ENCODE measurements at regions not wholly inside any gene's neighbourhood (a gene's known extent, or its start where the extent isn't known, plus 50 kb on each side); places are given as distances from the start of the nearest gene placed in this dataset.

DNA sequence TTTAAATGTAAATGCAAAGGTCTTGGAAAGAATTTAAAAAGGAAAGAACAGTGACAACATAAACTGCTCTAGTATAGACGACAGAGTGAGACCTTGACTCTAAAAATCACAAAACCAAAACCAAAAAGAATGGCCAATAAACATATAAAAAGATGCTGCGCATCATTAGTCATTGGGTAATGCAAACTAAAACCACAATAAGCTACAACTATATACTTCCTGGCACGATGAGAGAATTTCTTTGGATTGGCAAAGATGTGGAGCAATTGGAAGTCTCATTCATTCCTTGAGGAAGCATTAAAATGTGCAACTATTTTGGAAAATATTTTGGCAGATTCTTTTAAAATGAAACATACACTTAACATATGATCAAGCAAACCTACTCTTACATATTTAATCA lies 98.7 kb upstream of the ZPLD1 start:
- no peak for TF ChIP-seq POLR2A (IDR thresholded peaks at IDR 0.05)
- TF ChIP-seq, protein P1, sequence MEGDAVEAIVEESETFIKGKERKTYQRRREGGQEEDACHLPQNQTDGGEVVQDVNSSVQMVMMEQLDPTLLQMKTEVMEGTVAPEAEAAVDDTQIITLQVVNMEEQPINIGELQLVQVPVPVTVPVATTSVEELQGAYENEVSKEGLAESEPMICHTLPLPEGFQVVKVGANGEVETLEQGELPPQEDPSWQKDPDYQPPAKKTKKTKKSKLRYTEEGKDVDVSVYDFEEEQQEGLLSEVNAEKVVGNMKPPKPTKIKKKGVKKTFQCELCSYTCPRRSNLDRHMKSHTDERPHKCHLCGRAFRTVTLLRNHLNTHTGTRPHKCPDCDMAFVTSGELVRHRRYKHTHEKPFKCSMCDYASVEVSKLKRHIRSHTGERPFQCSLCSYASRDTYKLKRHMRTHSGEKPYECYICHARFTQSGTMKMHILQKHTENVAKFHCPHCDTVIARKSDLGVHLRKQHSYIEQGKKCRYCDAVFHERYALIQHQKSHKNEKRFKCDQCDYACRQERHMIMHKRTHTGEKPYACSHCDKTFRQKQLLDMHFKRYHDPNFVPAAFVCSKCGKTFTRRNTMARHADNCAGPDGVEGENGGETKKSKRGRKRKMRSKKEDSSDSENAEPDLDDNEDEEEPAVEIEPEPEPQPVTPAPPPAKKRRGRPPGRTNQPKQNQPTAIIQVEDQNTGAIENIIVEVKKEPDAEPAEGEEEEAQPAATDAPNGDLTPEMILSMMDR (IDR thresholded peaks at IDR 0.05), result no peak

Measured in right lobe of liver (tissue), 4 donors.